ENCODE measurements at regions not wholly inside any gene's neighbourhood (a gene's known extent, or its start where the extent isn't known, plus 50 kb on each side); places are given as distances from the start of the nearest gene placed in this dataset.
A peak's percentile ranks its signal among the peaks of the same experiment; 100 is the strongest.

DNA sequence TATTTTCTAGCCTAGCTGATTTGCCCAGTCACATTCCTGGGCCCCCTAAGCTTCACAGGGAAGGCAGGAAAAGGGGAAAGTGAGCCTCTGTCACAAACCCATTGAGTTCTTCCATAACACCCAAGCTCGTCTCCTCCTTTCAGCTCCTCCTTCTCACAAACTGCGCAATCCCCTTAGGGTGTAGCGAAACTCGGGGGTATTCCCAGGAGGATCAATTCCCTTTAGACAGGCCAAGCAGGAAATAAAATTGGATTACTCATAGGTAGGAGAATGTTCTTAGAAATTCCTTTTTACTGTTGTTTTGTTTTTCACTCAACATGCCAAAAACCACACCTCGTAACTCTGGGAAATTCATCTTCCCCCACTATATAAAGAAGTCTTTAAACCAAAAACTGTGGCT lies 139.3 kb downstream of the IRS2 start:
- FAIRE-seq (no peak), DNase-seq (ENCODE audit: low read depth, low spot score) (no peak)
- H3K4me1 ChIP-seq (ENCODE audit: control insufficient read depth, extremely low read depth, insufficient read depth, low read length), result peaks cover 6% of the 10 kb centered on the region
- H4K20me1 ChIP-seq (ENCODE audit: control insufficient read depth, extremely low read depth, insufficient read depth, low read length), result no peaks in the 10 kb centered on the region
- peak overlapping the region; percentile 81 for H2AFZ ChIP-seq (ENCODE audit: control insufficient read depth, low read length)
- H3K4me2 ChIP-seq (ENCODE audit: control insufficient read depth, extremely low read depth, insufficient read depth, low read depth, low read length), result peak overlapping the region; percentile 40
- no peaks in the 10 kb centered on the region for H3K79me2 ChIP-seq (ENCODE audit: control insufficient read depth, insufficient read depth, low read length)
- no peaks in the 10 kb centered on the region for H3K27me3 ChIP-seq (ENCODE audit: control insufficient read depth, extremely low read depth, insufficient read depth, low read length)
- no peaks in the 10 kb centered on the region for H3K9me3 ChIP-seq (ENCODE audit: control insufficient read depth, low read depth, low read length)
- TF ChIP-seq EZH2 (IDR thresholded peaks at IDR 0.05; ENCODE audit: low read length), result no peak
- TF ChIP-seq, protein P1, sequence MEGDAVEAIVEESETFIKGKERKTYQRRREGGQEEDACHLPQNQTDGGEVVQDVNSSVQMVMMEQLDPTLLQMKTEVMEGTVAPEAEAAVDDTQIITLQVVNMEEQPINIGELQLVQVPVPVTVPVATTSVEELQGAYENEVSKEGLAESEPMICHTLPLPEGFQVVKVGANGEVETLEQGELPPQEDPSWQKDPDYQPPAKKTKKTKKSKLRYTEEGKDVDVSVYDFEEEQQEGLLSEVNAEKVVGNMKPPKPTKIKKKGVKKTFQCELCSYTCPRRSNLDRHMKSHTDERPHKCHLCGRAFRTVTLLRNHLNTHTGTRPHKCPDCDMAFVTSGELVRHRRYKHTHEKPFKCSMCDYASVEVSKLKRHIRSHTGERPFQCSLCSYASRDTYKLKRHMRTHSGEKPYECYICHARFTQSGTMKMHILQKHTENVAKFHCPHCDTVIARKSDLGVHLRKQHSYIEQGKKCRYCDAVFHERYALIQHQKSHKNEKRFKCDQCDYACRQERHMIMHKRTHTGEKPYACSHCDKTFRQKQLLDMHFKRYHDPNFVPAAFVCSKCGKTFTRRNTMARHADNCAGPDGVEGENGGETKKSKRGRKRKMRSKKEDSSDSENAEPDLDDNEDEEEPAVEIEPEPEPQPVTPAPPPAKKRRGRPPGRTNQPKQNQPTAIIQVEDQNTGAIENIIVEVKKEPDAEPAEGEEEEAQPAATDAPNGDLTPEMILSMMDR (optimal IDR thresholded peaks at IDR 0.05 in 1 of 3, IDR thresholded peaks at IDR 0.05 in 1 of 3, conservative IDR thresholded peaks at IDR 0.05 in 1 of 3; ENCODE audit: extremely low read depth in 1 of 3, insufficient read depth in 2 of 3, low read length in 3 of 3), result no peak
- dilution Hi-C loops (cut with MboI; ENCODE audit: extremely low pct_ligation_motif_present, low sequenced_read_pairs), result no loop called here
- no peaks in the 10 kb centered on the region for H3K36me3 ChIP-seq (ENCODE audit: control insufficient read depth in 2 of 2, extremely low read depth in 1 of 2, insufficient read depth in 2 of 2, low read length in 2 of 2)
- H3K4me3 ChIP-seq (ENCODE audit: control insufficient read depth in 2 of 3, extremely low read depth in 1 of 3, insufficient read depth in 2 of 3, low read depth in 1 of 3, low read length in 3 of 3), result no peak overlapping the region
- H3K27ac ChIP-seq (ENCODE audit: control insufficient read depth, insufficient read depth, low read length), result peak overlapping the region; percentile 23
- no peaks in the 10 kb centered on the region for H3K9me1 ChIP-seq (ENCODE audit: control insufficient read depth, extremely low read depth, insufficient read depth, low read length)
- no peak overlapping the region for H3K9ac ChIP-seq (ENCODE audit: control insufficient read depth, extremely low read depth, insufficient read depth, low read length)

- H3K27me3 ChIP-seq (ENCODE audit: control insufficient read depth, extremely low read depth, insufficient read depth, low read length), result no peaks in the 10 kb centered on the region
- H3K4me3 ChIP-seq (ENCODE audit: control insufficient read depth in 2 of 3, extremely low read depth in 1 of 3, insufficient read depth in 2 of 3, low read depth in 1 of 3, low read length in 3 of 3), result no peak overlapping the region
- DNase-seq (ENCODE audit: low read depth, low spot score) (no peak), FAIRE-seq (no peak)
- dilution Hi-C loops (cut with MboI; ENCODE audit: extremely low pct_ligation_motif_present, low sequenced_read_pairs), result no loop called here
- H3K9me3 ChIP-seq (ENCODE audit: control insufficient read depth, low read depth, low read length), result no peaks in the 10 kb centered on the region
- no peaks in the 10 kb centered on the region for H3K79me2 ChIP-seq (ENCODE audit: control insufficient read depth, insufficient read depth, low read length)
- no peaks in the 10 kb centered on the region for H3K9me1 ChIP-seq (ENCODE audit: control insufficient read depth, extremely low read depth, insufficient read depth, low read length)
- H3K4me2 ChIP-seq (ENCODE audit: control insufficient read depth, extremely low read depth, insufficient read depth, low read depth, low read length), result no peak overlapping the region
- no peak overlapping the region for H2AFZ ChIP-seq (ENCODE audit: control insufficient read depth, low read length)
- H3K36me3 ChIP-seq (ENCODE audit: control insufficient read depth in 2 of 2, extremely low read depth in 1 of 2, insufficient read depth in 2 of 2, low read length in 2 of 2), result no peaks in the 10 kb centered on the region
- TF ChIP-seq, protein P1 (optimal IDR thresholded peaks at IDR 0.05 in 1 of 3, IDR thresholded peaks at IDR 0.05 in 1 of 3, conservative IDR thresholded peaks at IDR 0.05 in 1 of 3; ENCODE audit: extremely low read depth in 1 of 3, insufficient read depth in 2 of 3, low read length in 3 of 3), result no peak
- no peak for TF ChIP-seq EZH2 (IDR thresholded peaks at IDR 0.05; ENCODE audit: low read length)
- H3K27ac ChIP-seq (ENCODE audit: control insufficient read depth, insufficient read depth, low read length), result no peak overlapping the region
- H4K20me1 ChIP-seq (ENCODE audit: control insufficient read depth, extremely low read depth, insufficient read depth, low read length), result no peaks in the 10 kb centered on the region
- peaks cover 6% of the 10 kb centered on the region for H3K4me1 ChIP-seq (ENCODE audit: control insufficient read depth, extremely low read depth, insufficient read depth, low read length)
- H3K9ac ChIP-seq (ENCODE audit: control insufficient read depth, extremely low read depth, insufficient read depth, low read length), result no peak overlapping the region
These were observed 140.0 kb downstream of the IRS2 start for GRCh38 chr13:109646423-109646822.
